ENCODE measurements at regions not wholly inside any gene's neighbourhood (a gene's known extent, or its start where the extent isn't known, plus 50 kb on each side); places are given as distances from the start of the nearest gene placed in this dataset. TPM values are rescaled to one million over a fixed set of nuclear protein-coding genes. Genes with fewer than 3 reads are reported as not detected.
"Not testable (repeated sequence)": the region's sequence is repeated elsewhere in the genome, so short reads cannot be mapped to it uniquely, and the experiment has no call there.

DNA sequence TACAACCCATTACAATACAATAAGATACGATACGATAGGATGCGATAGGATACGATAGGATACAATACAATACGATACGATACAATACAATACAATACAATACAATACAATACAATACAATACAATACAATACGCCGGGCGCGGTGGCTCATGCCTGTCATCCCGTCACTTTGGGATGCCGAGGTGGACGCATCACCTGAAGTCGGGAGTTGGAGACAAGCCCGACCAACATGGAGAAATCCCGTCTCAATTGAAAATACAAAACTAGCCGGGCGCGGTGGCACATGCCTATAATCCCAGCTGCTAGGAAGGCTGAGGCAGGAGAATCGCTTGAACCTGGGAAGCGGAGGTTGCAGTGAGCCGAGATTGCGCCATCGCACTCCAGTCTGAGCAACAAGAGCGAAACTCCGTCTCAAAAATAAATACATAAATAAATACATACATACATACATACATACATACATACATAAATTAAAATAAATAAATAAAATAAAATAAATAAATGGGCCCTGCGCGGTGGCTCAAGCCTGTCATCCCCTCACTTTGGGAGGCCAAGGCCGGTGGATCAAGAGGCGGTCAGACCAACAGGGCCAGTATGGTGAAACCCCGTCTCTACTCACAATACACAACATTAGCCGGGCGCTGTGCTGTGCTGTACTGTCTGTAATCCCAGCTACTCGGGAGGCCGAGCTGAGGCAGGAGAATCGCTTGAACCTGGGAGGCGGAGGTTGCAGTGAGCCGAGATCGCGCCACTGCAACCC, 2275.6 kb upstream of the TPTE start:
- H3K27me3 ChIP-seq; H3K4me3 ChIP-seq; H3K36me3 ChIP-seq (replicated peaks in 1 of 2; ENCODE audit: insufficient read depth in 1 of 2, low read depth in 2 of 2); H3K4me1 ChIP-seq; intact Hi-C loops (cut with DNase I); DNase-seq; H3K9me3 ChIP-seq; H3K27ac ChIP-seq: not testable (repeated sequence)
- ATAC-seq = peak; percentile 66
- no CpG with 5 or more reads among the region's 40 CpGs for WGBS, 2 donors

DNA sequence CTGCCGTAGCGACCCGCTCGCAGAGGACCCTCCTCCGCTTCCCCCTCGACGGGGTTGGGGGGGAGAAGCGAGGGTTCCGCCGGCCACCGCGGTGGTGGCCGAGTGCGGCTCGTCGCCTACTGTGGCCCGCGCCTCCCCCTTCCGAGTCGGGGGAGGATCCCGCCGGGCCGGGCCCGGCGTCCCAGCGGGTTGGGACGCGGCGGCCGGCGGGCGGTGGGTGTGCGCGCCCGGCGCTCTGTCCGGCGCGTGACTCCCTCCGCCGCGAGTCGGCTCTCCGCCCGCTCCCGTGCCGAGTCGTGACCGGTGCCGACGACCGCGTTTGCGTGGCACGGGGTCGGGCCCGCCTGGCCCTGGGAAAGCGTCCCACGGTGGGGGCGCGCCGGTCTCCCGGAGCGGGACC, 2269.7 kb upstream of the TPTE start:
- intact Hi-C loops (cut with DNase I); H3K4me1 ChIP-seq; H3K9me3 ChIP-seq; ATAC-seq; H3K36me3 ChIP-seq (replicated peaks in 1 of 2; ENCODE audit: insufficient read depth in 1 of 2, low read depth in 2 of 2); DNase-seq; H3K27ac ChIP-seq; H3K27me3 ChIP-seq; H3K4me3 ChIP-seq: not testable (repeated sequence)
- no CpG with 5 or more reads among the region's 64 CpGs for WGBS, 2 donors

- WGBS, 2 donors = no CpG with 5 or more reads among the region's 30 CpGs
- intact Hi-C loops (cut with DNase I); H3K36me3 ChIP-seq (replicated peaks in 1 of 2; ENCODE audit: insufficient read depth in 1 of 2, low read depth in 2 of 2); H3K4me1 ChIP-seq; ATAC-seq; H3K4me3 ChIP-seq; H3K27me3 ChIP-seq; H3K9me3 ChIP-seq; H3K27ac ChIP-seq: not testable (repeated sequence)
- DNase-seq = peak in 2 of 4 donors; percentile 0 to 8
These were observed 2266.3 kb upstream of the TPTE start for GRCh38 chr21:8255094-8255493.

- peak in 2 of 4 donors; percentile 3 to 9 for DNase-seq
- H3K36me3 ChIP-seq (replicated peaks in 1 of 2; ENCODE audit: insufficient read depth in 1 of 2, low read depth in 2 of 2); ATAC-seq; H3K4me3 ChIP-seq; H3K27me3 ChIP-seq; H3K9me3 ChIP-seq; intact Hi-C loops (cut with DNase I); H3K4me1 ChIP-seq; H3K27ac ChIP-seq: not testable (repeated sequence)
- no CpG with 5 or more reads among the region's 143 CpGs for WGBS, 2 donors
These were observed 2264.1 kb upstream of the TPTE start for GRCh38 chr21:8257083-8257799.

GRCh38 chr21:8260065-8260627, 2261.2 kb upstream of the TPTE start:
- WGBS, 2 donors = no CpG with 5 or more reads among the region's 66 CpGs

More at GRCh38 chr21:8260065-8260627, 2261.2 kb upstream of the TPTE start:
- H3K4me3 ChIP-seq; H3K4me1 ChIP-seq; ATAC-seq; H3K9me3 ChIP-seq; H3K27me3 ChIP-seq; DNase-seq; intact Hi-C loops (cut with DNase I); H3K36me3 ChIP-seq (replicated peaks in 1 of 2; ENCODE audit: insufficient read depth in 1 of 2, low read depth in 2 of 2); H3K27ac ChIP-seq: not testable (repeated sequence)

Small RNAs in the stretch of these regions (microRNA-seq; reads per million reads assigned to microRNA genes)
- gene MIR3648-1 (ENCODE audit: borderline number of aligned reads in 2 of 2, borderline replicate concordance in 2 of 2) (0 reads per million in 2 donors), gene MIR3687-1 (ENCODE audit: borderline number of aligned reads in 2 of 2, borderline replicate concordance in 2 of 2) (0 reads per million in 2 donors), gene MIR6724-1 (ENCODE audit: borderline number of aligned reads in 2 of 2, borderline replicate concordance in 2 of 2) (0 reads per million in 2 donors), gene MIR6724-2 (ENCODE audit: borderline number of aligned reads in 2 of 2, borderline replicate concordance in 2 of 2) (0 reads per million in 2 donors)

Small RNAs in the stretch of these regions (small RNA-seq; reads per million reads assigned to genes)
- not detected for gene MIR3648-1
- not detected for gene MIR3687-1
- gene MIR6724-1 = not detected
- not detected for gene MIR6724-2
- gene RF01518 = not detected
- not detected for gene RNA5-8SN2

Measured in body of pancreas (tissue), 4 donors.